Suprapubic skin (tissue), 4 donors: ENCODE measurements at regions not wholly inside any gene's neighbourhood (a gene's known extent, or its start where the extent isn't known, plus 50 kb on each side); places are given as distances from the start of the nearest gene placed in this dataset.

Source experiments
- CTCF ChIP-seq, 2 donors: fragments of 200-600 bp in 1 of 2; fragments of 450-650 bp in 1 of 2; sonication (generic) in 1 of 2; IDR thresholded peaks; one replicate each; pipeline ENCODE4 v1.5.1; 2016 to 2019; ENCODE audit warnings: antibody characterized with exemption in 2 of 2, mild to moderate bottlenecking in 1 of 2, moderate library complexity in 1 of 2
- EP300 ChIP-seq: sonication (generic); formaldehyde crosslinking; IDR thresholded peaks from one replicate; pipeline ENCODE4 v1.6.1; 2017; ENCODE audit warnings: antibody characterized with exemption
- POLR2A ChIP-seq, 2 donors: fragments of 450-650 bp; IDR thresholded peaks; one replicate each; pipeline ENCODE4 v1.6.1; 2017; ENCODE audit warnings: antibody characterized with exemption in 2 of 2, mild to moderate bottlenecking in 2 of 2, moderate library complexity in 2 of 2
- POLR2AphosphoS5 ChIP-seq, 3 donors: sonication (generic); formaldehyde crosslinking; IDR thresholded peaks; one replicate each; pipeline ENCODE4 v1.6.1; 2017; ENCODE audit warnings: antibody characterized with exemption in 3 of 3

- TF ChIP-seq POLR2A (IDR thresholded peaks at IDR 0.05) (no peak), CTCF (IDR thresholded peaks at IDR 0.05) (no peak), EP300 (no peak), POLR2AphosphoS5 (IDR thresholded peaks at IDR 0.05) (no peak)
Measured at GRCh38 chr6:67345946-67346345, 1289.1 kb upstream of the ADGRB3 start.
